Activated CD4-positive, alpha-beta T cell treated with anti-CD3 and anti-CD28 coated beads for 36 hours (primary cell): ENCODE measurements at regions not wholly inside any gene's neighbourhood (a gene's known extent, or its start where the extent isn't known, plus 50 kb on each side); places are given as distances from the start of the nearest gene placed in this dataset.

Experiments used
- ATAC-seq: fragments of 200-7000 bp; cut with Tn5 transposase; one replicate; pipeline ENCODE4 v1.10.0; 2021; ENCODE audit warnings: mild to moderate bottlenecking, moderate library complexity
- CTCF ChIA-PET: fragments of 350-600 bp; sonication (Branson Sonifier 250); formaldehyde crosslinking; loops from one replicate; lab custom pipeline; 2021; ENCODE audit warnings: antibody characterized with exemption; lab: Charles Lee
- POLR2A ChIA-PET: fragments of 350-600 bp; sonication (Branson Sonifier 250); formaldehyde crosslinking; loops from one replicate; lab custom pipeline; 2021; ENCODE audit warnings: antibody characterized with exemption, inconsistent platforms; lab: Charles Lee
- DNase-seq: peaks from one replicate; pipeline ENCODE4 v3.0.0-alpha.2; 2020
- H3K27ac Mint-ChIP-seq: one replicate; pipeline ENCODE4 v1.8.0; 2021; ENCODE audit warnings: mixed read lengths
- H3K27me3 Mint-ChIP-seq: one replicate; pipeline ENCODE4 v1.8.0; 2021; ENCODE audit warnings: mixed read lengths
- H3K36me3 Mint-ChIP-seq: one replicate; pipeline ENCODE4 v1.8.0; 2021; ENCODE audit warnings: low read depth, mixed read lengths
- H3K4me1 Mint-ChIP-seq: one replicate; pipeline ENCODE4 v1.8.0; 2021; ENCODE audit warnings: mixed read lengths
- H3K4me3 Mint-ChIP-seq: one replicate; pipeline ENCODE4 v1.8.0; 2021; ENCODE audit warnings: mild to moderate bottlenecking, moderate library complexity, mixed read lengths
- H3K9me3 Mint-ChIP-seq: one replicate; pipeline ENCODE4 v1.8.0; 2021; ENCODE audit warnings: low read depth, mixed read lengths
- intact Hi-C, 2 experiments: fragments of 100-400 bp; cut with DNase I in 1 of 2; cut with micrococcal nuclease in 1 of 2; formaldehyde crosslinking; loops; one replicate each; pipeline versions ENCODE4 v1.14.2 to v1.15.1; 2022 to 2024; cut with DNase I, micrococcal nuclease

DNA sequence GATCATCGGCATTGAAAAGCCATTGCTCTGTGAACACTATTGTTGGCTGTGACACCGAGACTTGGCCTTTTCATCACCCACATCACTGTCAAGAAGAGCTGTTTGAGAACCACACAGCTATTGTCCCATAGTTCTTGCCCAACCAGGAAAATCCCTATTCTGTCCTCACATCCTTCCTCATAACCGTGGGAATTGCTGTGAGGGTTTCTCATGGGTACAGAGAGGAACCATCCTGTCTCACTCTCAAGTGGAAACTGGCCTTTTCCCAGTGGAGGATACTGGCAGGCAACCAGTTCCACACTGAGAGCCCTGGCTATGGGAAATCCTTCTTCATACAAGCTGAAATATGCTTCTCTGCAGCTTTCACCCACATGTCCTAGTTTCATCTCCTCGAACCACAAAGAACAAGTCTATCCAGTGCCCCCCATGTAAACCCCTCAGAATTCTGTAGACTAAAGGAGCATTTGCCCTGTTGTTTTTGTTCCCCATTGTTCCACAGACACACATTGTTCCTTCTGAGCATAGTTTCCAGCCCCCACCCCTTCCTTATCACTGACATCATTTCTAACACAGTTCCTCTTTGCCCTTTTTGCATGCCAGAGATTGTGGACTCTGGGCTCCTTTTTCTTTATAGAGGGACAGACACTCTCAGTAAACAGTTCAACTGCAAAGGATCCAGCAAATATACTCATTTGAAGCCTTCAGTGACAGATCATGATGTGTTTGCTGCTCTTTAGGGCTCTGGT lies 57.8 kb upstream of the C5orf46 start:
- H3K27me3 Mint-ChIP-seq: peaks cover 10% of the 10 kb centered on the region
- POLR2A ChIA-PET: no interaction called here

DNA sequence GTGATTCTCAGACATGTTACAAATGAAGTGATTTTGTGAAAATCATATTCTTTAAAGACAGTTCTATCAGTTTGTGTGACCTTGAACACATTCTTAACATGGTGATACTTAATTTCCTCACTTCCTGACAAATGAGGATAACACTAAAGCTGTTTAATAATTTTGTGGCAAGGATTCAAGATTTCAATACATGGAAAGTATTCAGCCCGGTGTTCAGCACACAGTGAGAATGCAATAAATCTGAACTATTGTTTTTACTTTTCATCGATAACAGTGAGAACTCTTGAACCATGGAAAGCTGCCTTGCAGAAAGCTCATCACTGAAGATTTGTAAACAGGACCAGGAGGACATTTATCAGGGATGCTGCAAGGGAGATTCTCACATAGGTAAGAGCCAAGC lies 57.1 kb upstream of the C5orf46 start:
- intact Hi-C loops: no loop called here
- no peaks in the 10 kb centered on the region for H3K9me3 Mint-ChIP-seq
- H3K27me3 Mint-ChIP-seq: peaks cover 10% of the 10 kb centered on the region
- no peak overlapping the region for H3K27ac Mint-ChIP-seq
- H3K36me3 Mint-ChIP-seq: no peaks in the 10 kb centered on the region
- DNase-seq (no peak), ATAC-seq (no peak)
- H3K4me3 Mint-ChIP-seq: no peak overlapping the region
- POLR2A ChIA-PET: no interaction called here
- CTCF ChIA-PET: interaction anchor here (1.4 kb wide), 1 partner anchor 23 kb away, joined by 3 read pairs; no protein-coding TSS in a partner anchor
- no peaks in the 10 kb centered on the region for H3K4me1 Mint-ChIP-seq

More for the DNA sequence above, 57.8 kb upstream of the C5orf46 start:
- H3K9me3 Mint-ChIP-seq: no peaks in the 10 kb centered on the region
- DNase-seq (no peak), ATAC-seq (no peak)
- no peaks in the 10 kb centered on the region for H3K4me1 Mint-ChIP-seq
- CTCF ChIA-PET: interaction anchor here (1.4 kb wide), 1 partner anchor 23 kb away, joined by 3 read pairs; no protein-coding TSS in a partner anchor
- no peak overlapping the region for H3K27ac Mint-ChIP-seq
- no peak overlapping the region for H3K4me3 Mint-ChIP-seq
- intact Hi-C loops: no loop called here
- no peaks in the 10 kb centered on the region for H3K36me3 Mint-ChIP-seq

DNA sequence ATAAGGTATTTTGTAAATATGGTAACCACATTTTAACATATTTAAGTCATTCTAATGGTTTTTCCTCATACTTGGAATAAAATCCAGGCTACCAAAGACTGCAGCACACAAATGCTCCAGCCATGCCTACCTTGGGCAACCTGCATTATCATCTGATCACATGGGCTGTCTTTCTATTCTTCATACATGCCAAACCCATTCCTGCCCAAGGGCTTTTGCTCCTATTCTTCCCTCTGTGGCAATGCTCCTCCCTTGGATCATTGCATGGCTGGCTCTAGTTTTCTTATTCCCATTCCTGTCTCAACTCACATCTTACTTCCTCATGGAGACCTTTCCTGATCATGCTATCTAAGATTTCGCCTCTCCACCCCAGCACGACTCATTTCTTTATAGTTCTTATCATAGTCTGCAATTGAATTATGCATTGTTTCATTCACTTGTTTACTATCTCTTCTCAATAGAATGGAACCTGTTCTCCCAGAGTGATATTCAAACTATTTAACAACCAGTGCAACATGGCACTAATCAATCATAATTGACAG lies 54.9 kb upstream of the C5orf46 start:
- Mint-ChIP-seq H3K27me3 (peaks cover 10% of the 10 kb centered on the region), H3K4me3 (no peak overlapping the region), H3K4me1 (no peaks in the 10 kb centered on the region), H3K9me3 (no peaks in the 10 kb centered on the region), H3K27ac (no peak overlapping the region), H3K36me3 (no peaks in the 10 kb centered on the region)
- ChIA-PET POLR2A (no interaction called here), CTCF (no interaction called here)
- DNase-seq (no peak), ATAC-seq (no peak)
- intact Hi-C loops: no loop called here

DNA sequence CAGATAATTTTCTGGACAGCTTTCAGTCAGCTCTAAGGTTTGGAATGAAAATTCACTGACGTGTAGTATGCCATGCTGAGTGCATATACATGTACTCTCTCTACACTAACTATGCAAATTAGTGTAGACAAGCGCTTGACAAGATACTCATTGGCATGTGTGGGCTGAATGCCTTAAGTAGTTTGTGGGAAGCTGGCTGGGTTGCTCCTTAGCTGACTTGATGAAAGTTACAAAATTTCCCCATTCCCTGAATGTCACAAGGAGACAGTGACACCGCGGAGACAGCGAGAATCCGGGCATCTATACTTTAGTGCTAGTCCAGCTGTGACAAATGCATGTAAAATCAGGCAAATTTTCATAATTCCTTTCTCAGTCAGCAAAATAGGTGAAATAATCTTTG lies 51.6 kb upstream of the C5orf46 start:
- no peaks in the 10 kb centered on the region for H3K36me3 Mint-ChIP-seq
- ATAC-seq (no peak), DNase-seq (no peak)
- CTCF ChIA-PET: interaction anchor here (0.6 kb wide), 1 partner anchor 1368 kb away, joined by 4 read pairs; no protein-coding TSS in a partner anchor
- H3K27ac Mint-ChIP-seq: no peak overlapping the region
- H3K9me3 Mint-ChIP-seq: no peaks in the 10 kb centered on the region
- H3K4me1 Mint-ChIP-seq: no peaks in the 10 kb centered on the region
- no peak overlapping the region for H3K4me3 Mint-ChIP-seq
- H3K27me3 Mint-ChIP-seq: peaks cover 1% of the 10 kb centered on the region
- intact Hi-C loops: loop anchor here in 1 of 2 experiments (5.0 to 10.0 kb wide), 2 partner anchors 414 to 527 kb away; no protein-coding TSS in a partner anchor
- POLR2A ChIA-PET: no interaction called here

DNA sequence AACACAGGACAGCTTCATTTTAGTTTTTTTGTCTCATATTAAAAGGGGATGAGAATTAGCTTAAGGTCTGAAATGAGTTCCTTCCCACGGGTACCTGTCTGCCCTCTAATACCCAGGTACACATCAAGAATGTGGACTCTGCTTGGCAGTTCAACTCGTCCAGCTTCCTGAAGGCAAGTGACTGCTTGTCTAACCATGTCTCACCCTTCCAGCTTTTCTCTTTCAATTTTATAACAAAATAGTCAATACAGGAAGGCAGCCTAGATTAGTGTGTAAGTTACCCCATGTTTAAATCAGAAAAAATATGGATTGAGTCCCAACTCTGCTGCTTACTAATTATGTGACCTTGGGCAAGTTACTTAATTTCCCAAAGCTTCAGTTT lies 50.5 kb upstream of the C5orf46 start:
- Mint-ChIP-seq H3K4me1 (no peaks in the 10 kb centered on the region), H3K27ac (no peak overlapping the region), H3K4me3 (no peak overlapping the region), H3K36me3 (no peaks in the 10 kb centered on the region), H3K9me3 (no peaks in the 10 kb centered on the region), H3K27me3 (peaks cover under 1% of the 10 kb centered on the region)
- ATAC-seq (no peak), DNase-seq (no peak)
- intact Hi-C loops: loop anchor here in 1 of 2 experiments (5.0 to 10.0 kb wide), 2 partner anchors 415 to 528 kb away; no protein-coding TSS in a partner anchor
- CTCF ChIA-PET: no interaction called here
- POLR2A ChIA-PET: interaction anchor here (0.8 kb wide), 1 partner anchor 208 kb away, joined by 4 read pairs; no protein-coding TSS in a partner anchor

DNA sequence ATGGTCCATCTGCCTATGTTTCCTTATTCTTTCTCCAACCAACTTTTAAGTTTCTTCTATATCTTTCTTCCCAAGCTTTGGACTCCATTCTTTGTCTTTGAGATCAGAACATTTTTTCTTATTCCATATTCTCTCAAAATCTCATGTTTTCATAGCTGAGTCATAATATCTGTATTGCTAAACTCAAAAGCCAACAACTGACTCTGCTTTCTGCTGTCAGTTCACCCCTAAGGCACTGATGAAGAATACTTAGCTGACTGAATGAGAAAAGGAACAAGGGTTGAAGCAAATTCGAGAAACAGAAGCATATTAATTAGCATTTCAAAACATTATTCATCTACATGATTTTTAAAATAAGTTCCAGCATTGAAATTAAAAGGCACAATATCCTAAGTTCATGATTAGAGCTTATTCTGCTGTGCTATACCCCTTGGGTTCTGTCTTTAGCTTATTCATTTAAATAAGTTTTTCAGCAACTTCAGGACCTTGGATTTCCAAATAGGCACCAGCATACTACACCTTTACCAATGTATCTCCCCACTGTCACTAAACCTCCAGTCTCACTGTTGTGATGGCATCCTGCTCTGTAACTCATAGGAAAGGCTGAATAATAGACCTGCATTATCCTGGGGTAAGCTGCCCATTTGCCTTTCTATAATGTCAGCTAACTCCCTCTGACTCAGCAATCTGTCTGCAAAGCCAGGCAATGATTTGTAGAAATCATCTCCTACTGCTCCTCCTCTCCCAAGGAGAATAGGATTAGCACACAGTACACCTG lies 49.9 kb upstream of the C5orf46 start:
- H3K27ac Mint-ChIP-seq: no peak overlapping the region
- POLR2A ChIA-PET: interaction anchor here (0.8 kb wide), 1 partner anchor 208 kb away, joined by 4 read pairs; no protein-coding TSS in a partner anchor
- no peaks in the 10 kb centered on the region for H3K4me1 Mint-ChIP-seq
- no peaks in the 10 kb centered on the region for H3K9me3 Mint-ChIP-seq
- DNase-seq (no peak), ATAC-seq (no peak)
- CTCF ChIA-PET: interaction anchor here (0.9 kb wide), 1 partner anchor 69 kb away, joined by 3 read pairs; no protein-coding TSS in a partner anchor
- intact Hi-C loops: loop anchor here in 1 of 2 experiments (5.0 to 10.0 kb wide), 2 partner anchors 416 to 529 kb away; no protein-coding TSS in a partner anchor
- no peak overlapping the region for H3K4me3 Mint-ChIP-seq
- H3K36me3 Mint-ChIP-seq: no peaks in the 10 kb centered on the region
- H3K27me3 Mint-ChIP-seq: peaks cover 2% of the 10 kb centered on the region
